Erythroblast (primary cell): ENCODE measurements at regions not wholly inside any gene's neighbourhood (a gene's known extent, or its start where the extent isn't known, plus 50 kb on each side); places are given as distances from the start of the nearest gene placed in this dataset.

Experiments
- DNase-seq, 2 experiments: peaks; one replicate each; lab custom pipeline; 2025; lab: John Stamatoyannopoulos, UW
- GATA1 ChIP-seq: IDR thresholded peaks from 2 replicates; pipeline ENCODE4 v1.6.1; 2011; ENCODE audit warnings: low read depth, mild to moderate bottlenecking, control low read depth, low read length, moderate library complexity
- POLR2A ChIP-seq: IDR thresholded peaks from 2 replicates; pipeline ENCODE4 v1.6.1; 2011; ENCODE audit warnings: mild to moderate bottlenecking, low read length

DNA sequence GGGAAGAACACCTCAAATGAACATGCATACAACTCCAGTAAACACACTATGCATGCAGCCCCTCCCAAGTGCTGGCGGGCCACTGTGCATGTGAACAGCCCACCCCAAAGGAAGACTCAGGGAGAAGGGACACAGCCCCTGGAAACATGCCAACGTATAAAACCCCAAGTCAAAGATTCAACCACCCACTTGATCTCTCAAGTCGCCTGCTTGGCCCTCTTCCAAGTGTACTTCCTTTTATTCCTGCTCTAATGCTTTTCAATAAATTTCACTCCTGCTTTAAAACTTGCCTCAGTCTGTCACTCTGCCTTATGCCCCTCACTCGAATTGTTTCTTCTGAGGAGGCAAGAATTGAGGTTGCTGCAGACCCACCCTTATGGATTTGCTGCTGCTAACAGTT, 139.1 kb downstream of the C1D start:
- no peak for DNase-seq
- no peak for TF ChIP-seq GATA1
- TF ChIP-seq POLR2A, result no peak

DNA sequence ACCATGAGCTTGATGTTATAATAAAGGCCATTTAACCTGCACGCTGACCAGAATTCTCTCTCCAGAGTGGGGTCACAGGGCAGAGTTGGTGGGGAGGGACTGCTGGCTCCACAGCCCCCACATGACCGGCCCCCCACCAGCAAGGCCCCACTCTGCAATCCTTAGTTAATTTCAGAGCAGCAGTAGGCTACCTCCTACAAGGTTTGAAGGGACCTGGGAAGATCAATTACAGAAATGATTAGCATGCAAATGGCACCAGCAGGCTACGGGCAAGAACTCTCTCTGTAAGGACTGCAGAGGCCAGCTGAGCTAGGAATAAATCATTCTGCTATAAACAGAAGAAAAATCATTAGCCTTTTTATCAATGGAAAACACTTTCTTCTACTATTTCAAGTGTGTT, 135.3 kb downstream of the C1D start:
- no peak for DNase-seq
- no peak for TF ChIP-seq GATA1
- TF ChIP-seq POLR2A, result no peak

DNA sequence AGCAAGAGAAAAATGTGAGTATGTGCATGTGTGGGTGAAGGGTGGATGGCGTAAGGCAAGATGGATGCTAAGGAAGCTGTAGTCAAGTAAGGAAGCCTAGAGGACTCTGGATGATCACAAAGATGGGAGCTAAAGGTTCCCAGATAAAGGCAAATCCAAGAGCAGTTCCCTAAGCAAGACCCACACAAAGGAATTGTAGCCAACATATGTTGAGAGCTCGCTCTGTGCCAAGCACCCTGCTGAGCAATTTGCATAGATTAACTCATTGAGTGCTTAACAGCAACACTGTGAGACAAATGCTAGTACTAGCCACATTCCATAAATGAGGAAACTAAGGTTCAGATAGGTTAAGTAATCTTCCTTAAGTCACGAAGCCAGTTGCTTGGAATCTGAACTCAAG, 132.6 kb downstream of the C1D start:
- no peak for TF ChIP-seq POLR2A
- TF ChIP-seq GATA1, result no peak
- no peak for DNase-seq

DNA sequence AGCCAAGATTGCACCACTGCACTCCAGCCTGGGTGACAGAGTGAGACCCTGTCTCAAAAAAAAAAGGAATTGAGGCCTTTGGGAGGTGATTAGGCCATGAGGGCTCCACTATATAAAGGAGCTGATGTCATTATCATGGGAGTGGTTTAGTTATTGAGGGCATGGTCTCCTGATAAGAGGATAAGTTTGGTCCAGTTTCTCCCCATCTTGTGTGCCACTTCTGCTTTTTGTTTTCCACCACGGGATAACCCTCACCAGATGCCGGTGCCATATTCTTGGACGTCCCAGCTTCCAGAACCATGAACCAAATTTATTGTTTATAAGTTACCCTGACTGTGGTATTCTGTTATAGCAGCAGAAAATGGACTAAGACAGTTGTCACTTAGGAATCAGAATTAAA, 125.8 kb downstream of the C1D start:
- DNase-seq, result peak; percentile 6 to 8

DNA sequence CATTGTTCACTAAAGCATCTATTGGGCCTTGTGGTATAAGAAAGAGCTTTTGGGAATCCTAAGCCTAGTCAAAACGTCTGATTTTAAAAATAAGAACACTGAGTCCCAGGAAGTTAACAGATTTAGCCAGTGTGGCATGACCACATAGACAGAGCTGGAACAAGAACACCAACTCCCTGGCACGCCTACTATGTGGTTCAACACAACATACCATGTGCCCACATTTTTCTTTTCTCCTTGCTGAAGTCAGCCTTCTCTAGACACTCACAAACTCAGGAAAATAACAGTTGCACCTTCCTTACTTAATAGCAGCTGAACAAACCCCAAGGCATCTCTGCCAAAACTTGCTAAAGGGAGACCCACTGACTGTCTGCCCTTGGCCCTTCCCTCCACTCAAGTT, 124.8 kb downstream of the C1D start:
- TF ChIP-seq POLR2A, result no peak
- no peak for TF ChIP-seq GATA1
- DNase-seq, result no peak

More for the DNA sequence above, 125.8 kb downstream of the C1D start:
- TF ChIP-seq POLR2A, result no peak
- no peak for TF ChIP-seq GATA1

DNA sequence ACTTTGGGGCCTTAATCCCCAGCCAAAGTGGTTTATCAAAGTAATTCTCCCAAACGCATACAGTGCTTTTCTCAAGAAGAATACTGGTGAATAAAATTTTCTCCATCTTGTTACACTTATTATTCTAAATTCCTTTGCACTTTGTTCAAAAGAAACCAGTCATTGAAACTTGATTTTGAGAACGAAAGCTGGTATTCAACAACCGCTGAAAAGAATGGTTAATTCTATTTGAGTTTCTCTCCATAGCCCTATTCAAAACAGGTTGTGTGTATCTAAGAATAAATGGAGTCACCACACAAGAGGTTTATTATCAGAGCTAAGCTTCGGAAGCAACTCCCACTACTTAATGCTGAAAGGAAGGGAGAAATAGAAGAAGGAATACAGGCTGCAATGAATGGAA, 117.7 kb downstream of the C1D start:
- DNase-seq, result no peak
- TF ChIP-seq POLR2A (no peak), GATA1 (no peak)

DNA sequence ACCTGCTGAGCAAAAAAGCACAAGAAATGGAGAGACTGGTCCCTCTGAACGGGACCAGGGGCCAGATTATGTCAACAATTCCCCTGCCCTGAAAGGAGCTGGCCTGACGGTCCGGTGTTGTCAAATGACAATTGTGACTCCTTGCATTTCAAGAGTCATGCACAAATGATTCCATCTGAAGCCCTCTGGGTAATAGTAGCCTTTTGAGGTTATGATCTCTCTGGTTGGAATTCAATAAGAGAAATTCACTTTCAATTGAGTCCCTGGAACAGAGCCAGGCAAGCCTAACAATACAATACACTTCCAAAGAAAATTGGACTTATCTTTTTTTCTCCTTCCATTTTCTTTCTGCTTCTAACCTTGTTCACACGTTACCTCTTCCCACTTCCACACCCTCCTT, 116.9 kb downstream of the C1D start:
- no peak for DNase-seq
- no peak for TF ChIP-seq POLR2A
- TF ChIP-seq GATA1, result no peak

DNA sequence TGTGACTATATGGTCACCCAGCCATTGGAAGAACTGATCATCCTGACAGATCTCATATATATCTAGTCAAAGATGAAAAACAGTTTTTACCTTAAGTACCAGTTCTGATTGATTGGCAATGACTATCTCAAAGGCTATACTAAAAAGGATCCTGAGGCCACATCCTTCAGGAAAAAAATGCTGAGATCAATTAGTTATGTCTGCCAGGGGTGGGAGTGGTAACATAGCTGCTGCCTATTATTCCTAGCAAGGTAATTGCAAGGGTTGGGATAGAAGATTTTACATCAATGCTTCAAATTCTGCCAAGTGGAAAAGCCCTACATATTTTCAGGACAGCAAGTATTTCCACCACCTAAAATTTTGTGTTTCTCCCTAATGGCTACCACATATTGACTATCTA, 114.7 kb downstream of the C1D start:
- no peak for TF ChIP-seq POLR2A
- no peak for TF ChIP-seq GATA1
- DNase-seq, result no peak

DNA sequence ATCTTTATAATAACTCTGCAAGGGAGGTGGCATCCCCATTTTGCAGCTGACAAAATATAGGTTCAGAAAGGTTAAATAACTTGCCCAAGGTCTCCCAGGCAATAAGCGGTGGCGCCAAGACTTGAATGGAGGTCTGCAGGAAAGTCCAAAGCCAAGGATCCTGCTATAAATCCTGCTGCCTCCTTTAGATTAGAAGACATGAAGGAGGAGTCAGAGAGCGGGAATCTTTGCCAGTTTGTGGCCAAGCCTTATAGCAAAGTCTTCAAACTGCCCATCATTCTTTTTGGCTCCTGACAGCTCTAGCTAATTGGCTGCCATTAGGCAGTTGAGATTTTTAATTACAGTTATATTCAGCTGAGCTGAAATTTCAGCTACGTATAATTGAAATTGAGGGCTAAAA, 114.3 kb downstream of the C1D start:
- DNase-seq, result no peak
- TF ChIP-seq POLR2A, result no peak

DNA sequence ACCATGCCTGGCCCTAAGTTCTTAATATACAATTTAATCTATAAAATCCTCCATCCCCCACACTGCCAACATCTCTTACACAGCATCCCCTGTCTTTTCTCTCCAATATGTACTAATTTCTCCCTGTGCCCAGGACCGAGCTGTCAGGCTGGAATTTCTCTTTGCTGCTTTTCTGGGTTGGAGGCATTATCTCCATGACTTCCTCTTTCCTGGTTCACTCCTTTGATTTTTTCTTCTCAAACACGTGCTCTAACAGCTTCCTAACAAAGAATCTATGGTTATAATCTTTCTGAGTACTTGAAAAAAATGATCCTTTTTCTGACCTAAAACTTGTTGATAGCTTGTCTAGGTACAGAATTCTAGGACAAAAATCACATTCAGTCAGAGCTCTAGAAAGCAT, 112.8 kb downstream of the C1D start:
- TF ChIP-seq GATA1 (no peak), POLR2A (no peak)
- DNase-seq, result no peak

DNA sequence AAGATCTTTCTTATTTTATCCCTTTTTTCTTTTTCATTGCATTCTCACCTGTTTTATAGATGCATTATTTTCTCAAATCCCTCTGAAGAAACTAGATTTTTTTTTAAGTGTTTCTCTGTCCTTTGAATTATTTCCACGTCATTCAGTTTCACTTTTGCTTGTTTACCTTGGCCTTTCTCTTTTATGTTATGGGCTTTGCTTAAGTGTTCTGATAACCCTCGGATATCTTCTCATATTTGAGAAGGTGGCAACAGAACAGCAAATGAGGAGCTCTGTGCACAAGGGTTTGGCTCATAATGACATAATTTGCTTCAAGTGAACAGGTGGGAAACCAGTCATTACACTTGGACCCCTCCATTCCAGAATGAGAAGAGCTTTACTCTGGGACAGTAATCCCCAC, 111.9 kb downstream of the C1D start:
- TF ChIP-seq GATA1 (no peak), POLR2A (no peak)
- no peak for DNase-seq

DNA sequence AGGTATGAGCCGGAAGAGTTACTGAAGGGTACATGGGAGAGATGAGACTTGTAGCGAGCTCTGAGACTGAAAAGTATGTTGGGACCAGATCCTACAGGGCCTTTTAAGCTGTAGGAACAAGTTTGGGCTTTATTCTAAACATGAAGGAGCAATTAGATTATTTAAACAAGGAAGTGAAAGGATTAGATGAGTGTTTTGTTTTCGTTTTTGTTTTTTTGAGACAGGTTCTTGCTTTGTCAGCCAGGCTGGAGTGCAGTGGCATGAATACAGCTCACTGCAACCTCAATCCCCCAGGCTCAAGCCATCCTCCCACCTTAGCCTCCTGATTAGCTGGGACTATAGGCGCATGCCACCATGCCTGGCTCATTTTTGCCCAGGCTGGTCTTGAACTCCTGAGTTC, 110.7 kb downstream of the C1D start:
- TF ChIP-seq GATA1 (no peak), POLR2A (no peak)
- DNase-seq, result no peak

DNA sequence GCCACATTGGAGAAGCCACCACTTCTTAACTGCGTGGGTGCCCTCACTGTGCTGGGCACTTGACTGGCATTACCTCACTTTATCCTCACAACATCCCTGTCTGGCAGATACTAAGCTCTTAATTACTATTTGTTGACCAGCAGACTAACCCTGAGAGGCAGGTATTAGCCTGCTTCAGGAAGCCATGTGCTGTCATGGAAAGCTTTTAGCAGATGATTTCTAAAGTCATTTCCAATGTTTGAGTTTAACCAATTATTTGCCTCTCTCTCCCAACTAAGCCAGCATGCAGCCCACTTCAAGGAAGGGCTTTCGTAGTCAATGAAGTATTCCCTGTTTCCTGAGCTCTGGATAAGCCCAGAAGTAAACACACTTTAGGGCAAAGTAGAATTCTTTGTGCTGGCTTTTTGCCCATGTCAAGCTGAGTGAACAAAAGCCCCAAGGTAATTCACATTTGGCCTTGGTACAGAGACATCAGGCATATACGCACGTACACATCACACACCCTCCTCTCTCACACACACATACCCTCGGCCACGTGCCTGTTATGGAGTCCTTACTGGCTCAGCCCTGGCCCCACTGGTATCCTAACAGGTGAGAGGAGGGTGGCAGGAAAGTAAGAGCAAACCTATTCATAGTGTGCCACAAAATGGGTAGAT, 108.6 kb downstream of the C1D start:
- no peak for DNase-seq
- TF ChIP-seq POLR2A, result no peak
- no peak for TF ChIP-seq GATA1

DNA sequence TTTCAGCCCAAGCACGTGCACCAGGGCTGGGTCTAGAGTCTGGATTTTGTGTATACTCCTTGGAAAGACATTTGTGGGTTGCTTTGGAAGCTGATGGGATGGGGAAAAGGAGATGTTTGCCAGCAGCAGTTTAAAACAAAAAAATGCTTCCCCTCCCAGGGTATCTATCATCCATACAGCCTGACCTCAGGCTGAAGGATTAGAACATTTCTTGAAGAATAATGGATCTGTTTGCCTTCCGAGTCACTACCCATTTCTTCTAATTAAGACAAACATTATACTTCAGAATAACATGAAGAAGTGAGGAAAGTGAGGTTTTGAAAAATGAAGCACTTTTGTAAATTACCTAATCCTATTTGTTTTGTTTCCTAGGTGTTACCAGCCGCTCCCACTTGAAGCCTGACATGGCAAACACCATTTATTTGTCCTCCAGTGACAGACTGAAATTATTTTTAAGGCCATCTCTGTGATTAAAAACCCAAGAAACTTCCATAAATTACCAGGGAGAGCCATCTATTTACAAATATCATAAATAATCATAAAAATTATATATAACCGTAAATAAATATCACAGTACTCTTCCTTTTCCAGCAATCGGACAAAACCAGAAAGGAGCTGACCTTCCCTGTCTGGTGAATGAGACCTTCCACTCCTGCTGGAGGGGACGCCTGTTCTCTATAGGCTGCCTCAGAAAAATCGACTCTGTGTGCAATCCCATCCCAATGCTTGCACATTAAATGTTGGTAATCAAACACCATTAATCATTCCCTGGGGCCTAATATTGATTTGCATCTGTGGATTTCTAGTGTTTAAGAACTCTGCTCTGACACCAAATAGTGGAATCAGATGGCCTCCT, 106.8 kb downstream of the C1D start:
- no peak for DNase-seq
- no peak for TF ChIP-seq GATA1

DNA sequence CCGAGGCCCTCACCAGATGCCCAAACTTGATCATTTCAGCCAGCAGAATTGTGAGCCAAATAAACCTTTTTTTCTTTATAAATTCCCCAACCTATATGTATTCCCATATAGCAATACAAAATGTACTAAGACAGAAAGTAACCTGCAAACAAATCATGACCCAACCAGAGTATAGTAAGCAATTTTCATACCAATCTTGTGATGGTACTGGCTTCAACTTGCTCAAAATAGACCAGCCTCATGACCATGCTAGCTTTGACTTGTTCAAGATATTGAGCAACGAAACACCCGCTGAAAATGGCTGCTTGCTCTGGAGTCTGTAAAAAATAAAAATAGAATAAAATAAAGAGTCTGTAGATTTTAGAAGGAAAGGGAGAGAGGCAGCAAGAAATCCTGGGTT, 97.6 kb downstream of the C1D start:
- no peak for DNase-seq
- TF ChIP-seq POLR2A, result no peak
- no peak for TF ChIP-seq GATA1
